ENCODE measurements at regions not wholly inside any gene's neighbourhood (a gene's known extent, or its start where the extent isn't known, plus 50 kb on each side); places are given as distances from the start of the nearest gene placed in this dataset.

- TF ChIP-seq EZH2 (IDR thresholded peaks at IDR 0.05; ENCODE audit: borderline replicate concordance), result no peak
- TF ChIP-seq, protein P1, sequence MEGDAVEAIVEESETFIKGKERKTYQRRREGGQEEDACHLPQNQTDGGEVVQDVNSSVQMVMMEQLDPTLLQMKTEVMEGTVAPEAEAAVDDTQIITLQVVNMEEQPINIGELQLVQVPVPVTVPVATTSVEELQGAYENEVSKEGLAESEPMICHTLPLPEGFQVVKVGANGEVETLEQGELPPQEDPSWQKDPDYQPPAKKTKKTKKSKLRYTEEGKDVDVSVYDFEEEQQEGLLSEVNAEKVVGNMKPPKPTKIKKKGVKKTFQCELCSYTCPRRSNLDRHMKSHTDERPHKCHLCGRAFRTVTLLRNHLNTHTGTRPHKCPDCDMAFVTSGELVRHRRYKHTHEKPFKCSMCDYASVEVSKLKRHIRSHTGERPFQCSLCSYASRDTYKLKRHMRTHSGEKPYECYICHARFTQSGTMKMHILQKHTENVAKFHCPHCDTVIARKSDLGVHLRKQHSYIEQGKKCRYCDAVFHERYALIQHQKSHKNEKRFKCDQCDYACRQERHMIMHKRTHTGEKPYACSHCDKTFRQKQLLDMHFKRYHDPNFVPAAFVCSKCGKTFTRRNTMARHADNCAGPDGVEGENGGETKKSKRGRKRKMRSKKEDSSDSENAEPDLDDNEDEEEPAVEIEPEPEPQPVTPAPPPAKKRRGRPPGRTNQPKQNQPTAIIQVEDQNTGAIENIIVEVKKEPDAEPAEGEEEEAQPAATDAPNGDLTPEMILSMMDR (IDR thresholded peaks at IDR 0.05; ENCODE audit: poor library complexity), result no peak
Observed at GRCh38 chr1:42034426-42034825, 115.7 kb upstream of the HIVEP3 start.

Measured in hepatocyte (in vitro differentiated cells).